GM10266 (cell line): ENCODE measurements at regions not wholly inside any gene's neighbourhood (a gene's known extent, or its start where the extent isn't known, plus 50 kb on each side); places are given as distances from the start of the nearest gene placed in this dataset.

ENCODE experiments used
- DNase-seq: peaks from one replicate; pipeline ENCODE4 v3.0.0; 2012; ENCODE audit errors: extremely low spot score
- CTCF ChIP-seq: IDR thresholded peaks from 2 replicates; pipeline ENCODE4 v1.5.1; 2012; ENCODE audit warnings: mild to moderate bottlenecking, low read depth; ENCODE audit not compliant: control insufficient read depth, insufficient read depth; ENCODE audit errors: missing control alignments

GRCh38 chr5:97418462-97418861 lies 235.4 kb upstream of the RIOK2 start:
- no peak for DNase-seq
- TF ChIP-seq CTCF, result no peak

- TF ChIP-seq CTCF, result no peak
- no peak for DNase-seq
Observed at GRCh38 chr5:97420646-97421045, 237.6 kb upstream of the RIOK2 start.

- no peak for DNase-seq
- TF ChIP-seq CTCF, result no peak
Observed at GRCh38 chr5:97422678-97423077, 239.6 kb upstream of the RIOK2 start.

GRCh38 chr5:97425511-97425910 lies 242.5 kb upstream of the RIOK2 start:
- peak; percentile 41 for TF ChIP-seq CTCF

GRCh38 chr5:97427235-97427634 lies 244.2 kb upstream of the RIOK2 start:
- TF ChIP-seq CTCF, result no peak
- DNase-seq, result no peak

More at GRCh38 chr5:97425511-97425910, 242.5 kb upstream of the RIOK2 start:
- no peak for DNase-seq

GRCh38 chr5:97434021-97434420 lies 251.0 kb upstream of the RIOK2 start:
- no peak for TF ChIP-seq CTCF
- no peak for DNase-seq

- TF ChIP-seq CTCF, result no peak
- no peak for DNase-seq
Observed at GRCh38 chr5:97436405-97436804, 253.4 kb upstream of the RIOK2 start.
